ENCODE measurements at regions not wholly inside any gene's neighbourhood (a gene's known extent, or its start where the extent isn't known, plus 50 kb on each side); places are given as distances from the start of the nearest gene placed in this dataset.
"Not testable (repeated sequence)": the region's sequence is repeated elsewhere in the genome, so short reads cannot be mapped to it uniquely, and the experiment has no call there.

DNA sequence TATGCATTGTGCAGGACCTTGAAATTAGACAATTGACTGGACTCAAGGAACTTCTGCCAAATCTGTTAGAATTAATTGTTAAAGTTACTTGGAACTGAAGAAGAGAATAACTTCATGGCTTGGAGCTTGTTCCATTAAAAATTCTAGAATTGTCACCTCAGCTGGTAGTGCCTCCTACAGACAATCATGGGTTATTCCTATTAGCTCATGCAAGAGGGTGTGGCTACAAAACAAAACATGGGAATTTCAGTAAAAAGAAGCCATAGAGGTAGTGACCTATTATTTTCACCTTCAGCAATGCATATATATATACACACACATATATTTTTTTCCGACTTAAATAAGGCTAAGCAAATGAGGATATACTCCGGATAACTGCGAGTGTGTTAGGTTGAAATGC lies 181.9 kb upstream of the DTNA start:
- H3K4me3 ChIP-seq: no peak overlapping the region
- DNase-seq (ENCODE audit: extremely low spot score in 2 of 2): no peak
- intact Hi-C loops (cut with DNase I): no loop called here
- TF ChIP-seq POLR2AphosphoS5 (IDR thresholded peaks at IDR 0.05; ENCODE audit: insufficient read depth in 1 of 2, low read depth in 1 of 2) (no peak), POLR2A (IDR thresholded peaks at IDR 0.05) (no peak)
- H3K36me3 ChIP-seq: no peaks in the 10 kb centered on the region
- H3K27ac ChIP-seq: no peak overlapping the region
- no peaks in the 10 kb centered on the region for H3K9me3 ChIP-seq
- no peaks in the 10 kb centered on the region for H3K27me3 ChIP-seq
- H3K4me1 ChIP-seq: no peaks in the 10 kb centered on the region

DNA sequence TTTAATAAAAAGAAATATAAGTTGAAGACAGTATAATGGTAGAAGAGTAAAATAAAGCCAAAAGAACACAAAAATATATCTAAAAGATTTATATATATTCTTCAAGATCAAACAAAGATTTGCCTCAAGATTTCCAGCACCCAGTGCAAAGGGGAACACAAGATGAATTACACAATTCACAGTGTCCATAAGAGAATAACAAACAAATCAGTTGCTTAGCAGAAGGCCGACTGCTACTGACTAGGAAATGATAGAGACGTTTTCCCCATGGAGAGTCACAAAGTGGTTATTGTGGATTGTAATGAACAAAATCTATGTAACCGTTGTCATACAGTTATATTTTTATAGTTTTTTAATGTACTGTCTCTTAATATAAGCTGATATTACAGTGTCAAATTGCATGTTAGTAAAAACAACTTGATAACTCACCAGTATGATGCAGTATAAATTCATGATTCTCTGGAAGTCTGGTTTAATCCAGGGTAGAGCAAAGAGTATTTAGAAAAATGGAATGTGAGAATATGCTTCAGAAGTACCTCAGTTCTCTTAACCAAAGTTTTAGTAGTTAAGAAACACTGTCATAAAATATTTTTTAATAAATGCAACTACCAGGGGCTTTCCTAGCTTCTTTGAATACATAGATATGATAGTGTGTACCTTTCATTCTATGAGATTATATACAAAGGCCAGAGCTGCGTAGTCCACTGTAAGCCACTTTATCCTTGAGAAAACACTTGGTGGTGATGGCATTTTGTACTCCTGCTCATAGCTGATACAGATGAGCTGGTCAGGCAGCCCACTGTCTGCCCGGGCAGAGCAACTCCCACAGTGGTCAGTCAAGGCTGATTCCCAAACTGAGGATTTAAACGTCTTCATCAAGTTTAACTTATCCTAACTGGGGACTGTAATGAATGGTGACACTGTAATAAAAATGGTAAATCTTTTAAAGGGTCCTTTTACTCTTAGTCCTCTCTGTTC lies 180.5 kb upstream of the DTNA start:
- intact Hi-C loops (cut with DNase I): no loop called here
- no peak overlapping the region for H3K4me3 ChIP-seq
- no peaks in the 10 kb centered on the region for H3K36me3 ChIP-seq
- DNase-seq (ENCODE audit: extremely low spot score in 2 of 2): no peak
- H3K4me1 ChIP-seq: no peaks in the 10 kb centered on the region
- H3K27ac ChIP-seq: no peak overlapping the region
- H3K9me3 ChIP-seq: no peaks in the 10 kb centered on the region
- no peaks in the 10 kb centered on the region for H3K27me3 ChIP-seq
- TF ChIP-seq POLR2AphosphoS5 (IDR thresholded peaks at IDR 0.05; ENCODE audit: insufficient read depth in 1 of 2, low read depth in 1 of 2): no peak
- TF ChIP-seq, protein P1, sequence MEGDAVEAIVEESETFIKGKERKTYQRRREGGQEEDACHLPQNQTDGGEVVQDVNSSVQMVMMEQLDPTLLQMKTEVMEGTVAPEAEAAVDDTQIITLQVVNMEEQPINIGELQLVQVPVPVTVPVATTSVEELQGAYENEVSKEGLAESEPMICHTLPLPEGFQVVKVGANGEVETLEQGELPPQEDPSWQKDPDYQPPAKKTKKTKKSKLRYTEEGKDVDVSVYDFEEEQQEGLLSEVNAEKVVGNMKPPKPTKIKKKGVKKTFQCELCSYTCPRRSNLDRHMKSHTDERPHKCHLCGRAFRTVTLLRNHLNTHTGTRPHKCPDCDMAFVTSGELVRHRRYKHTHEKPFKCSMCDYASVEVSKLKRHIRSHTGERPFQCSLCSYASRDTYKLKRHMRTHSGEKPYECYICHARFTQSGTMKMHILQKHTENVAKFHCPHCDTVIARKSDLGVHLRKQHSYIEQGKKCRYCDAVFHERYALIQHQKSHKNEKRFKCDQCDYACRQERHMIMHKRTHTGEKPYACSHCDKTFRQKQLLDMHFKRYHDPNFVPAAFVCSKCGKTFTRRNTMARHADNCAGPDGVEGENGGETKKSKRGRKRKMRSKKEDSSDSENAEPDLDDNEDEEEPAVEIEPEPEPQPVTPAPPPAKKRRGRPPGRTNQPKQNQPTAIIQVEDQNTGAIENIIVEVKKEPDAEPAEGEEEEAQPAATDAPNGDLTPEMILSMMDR (IDR thresholded peaks at IDR 0.05): no peak

DNA sequence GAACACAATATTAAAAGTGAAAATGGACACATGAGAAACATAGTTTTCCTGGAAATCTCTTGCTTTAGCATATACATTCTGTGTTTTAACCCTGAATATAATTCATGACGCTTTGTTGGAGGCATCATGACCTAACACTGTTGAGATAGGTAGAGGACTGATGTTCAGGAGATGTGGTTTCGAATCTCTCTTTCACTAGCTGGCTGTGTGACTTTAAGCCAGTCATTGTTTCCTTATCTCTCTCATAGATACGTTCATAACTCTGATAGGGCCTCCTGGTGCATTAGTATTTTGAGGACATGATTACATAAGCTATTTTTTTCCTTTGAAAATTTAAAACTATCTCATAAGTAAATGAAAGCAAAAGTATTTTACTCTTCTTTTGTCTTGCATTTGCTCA lies 179.0 kb upstream of the DTNA start:
- H3K27me3 ChIP-seq: no peaks in the 10 kb centered on the region
- intact Hi-C loops (cut with DNase I): no loop called here
- H3K4me3 ChIP-seq: no peak overlapping the region
- H3K4me1 ChIP-seq: no peaks in the 10 kb centered on the region
- H3K36me3 ChIP-seq: no peaks in the 10 kb centered on the region
- DNase-seq (ENCODE audit: extremely low spot score in 2 of 2): no peak
- TF ChIP-seq POLR2A (IDR thresholded peaks at IDR 0.05) (no peak), POLR2AphosphoS5 (IDR thresholded peaks at IDR 0.05; ENCODE audit: insufficient read depth in 1 of 2, low read depth in 1 of 2) (no peak)
- TF ChIP-seq, protein P1 (IDR thresholded peaks at IDR 0.05): no peak
- no peaks in the 10 kb centered on the region for H3K9me3 ChIP-seq
- H3K27ac ChIP-seq: no peak overlapping the region

DNA sequence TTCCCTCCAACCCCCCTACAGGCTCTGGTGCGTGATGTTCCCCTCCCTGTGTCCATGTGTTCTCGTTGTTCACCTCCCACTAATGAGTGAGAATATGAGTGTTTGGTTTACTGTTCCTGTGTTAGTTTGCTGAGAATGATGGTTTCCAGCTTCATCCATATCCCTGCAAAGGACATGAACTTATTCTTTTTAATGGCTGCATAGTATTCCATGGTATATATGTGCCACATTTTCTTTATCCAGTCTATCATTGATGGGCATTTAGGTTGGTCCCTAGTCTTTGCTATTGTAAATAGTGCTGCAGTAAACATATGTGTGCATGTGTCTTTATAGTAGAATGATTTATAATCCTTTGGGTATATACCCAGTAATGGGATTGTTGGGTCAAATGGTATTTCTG lies 175.5 kb upstream of the DTNA start:
- H3K4me1 ChIP-seq; H3K4me3 ChIP-seq; intact Hi-C loops (cut with DNase I); DNase-seq (ENCODE audit: extremely low spot score in 2 of 2); H3K36me3 ChIP-seq; H3K27me3 ChIP-seq; H3K9me3 ChIP-seq; H3K27ac ChIP-seq: not testable (repeated sequence)

DNA sequence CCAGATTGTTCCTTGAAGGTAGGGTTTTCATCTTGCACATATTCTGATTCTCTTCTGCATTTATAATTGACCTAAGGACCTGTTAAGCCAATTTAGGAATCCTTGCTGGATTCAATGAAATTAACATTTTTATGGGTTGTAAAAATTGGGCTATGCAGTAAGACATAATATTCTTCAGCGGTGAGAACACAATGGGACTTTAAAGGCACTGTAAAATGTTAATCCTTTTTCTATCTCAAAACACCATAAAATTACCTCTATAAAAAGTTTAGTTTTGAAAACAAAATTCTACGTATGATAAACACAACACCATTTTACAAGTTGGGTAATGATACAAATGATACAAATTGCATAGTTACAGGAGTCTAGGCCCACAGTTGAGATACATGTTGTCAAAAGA lies 169.2 kb upstream of the DTNA start:
- Histone ChIP-seq H3K4me1 (no peaks in the 10 kb centered on the region), H3K36me3 (no peaks in the 10 kb centered on the region), H3K27me3 (no peaks in the 10 kb centered on the region), H3K4me3 (no peak overlapping the region), H3K27ac (no peak overlapping the region), H3K9me3 (no peaks in the 10 kb centered on the region)
- TF ChIP-seq POLR2A (IDR thresholded peaks at IDR 0.05) (no peak), POLR2AphosphoS5 (IDR thresholded peaks at IDR 0.05; ENCODE audit: insufficient read depth in 1 of 2, low read depth in 1 of 2) (no peak)
- TF ChIP-seq, protein P1 (IDR thresholded peaks at IDR 0.05): no peak
- no peak for DNase-seq (ENCODE audit: extremely low spot score in 2 of 2)
- intact Hi-C loops (cut with DNase I): no loop called here

DNA sequence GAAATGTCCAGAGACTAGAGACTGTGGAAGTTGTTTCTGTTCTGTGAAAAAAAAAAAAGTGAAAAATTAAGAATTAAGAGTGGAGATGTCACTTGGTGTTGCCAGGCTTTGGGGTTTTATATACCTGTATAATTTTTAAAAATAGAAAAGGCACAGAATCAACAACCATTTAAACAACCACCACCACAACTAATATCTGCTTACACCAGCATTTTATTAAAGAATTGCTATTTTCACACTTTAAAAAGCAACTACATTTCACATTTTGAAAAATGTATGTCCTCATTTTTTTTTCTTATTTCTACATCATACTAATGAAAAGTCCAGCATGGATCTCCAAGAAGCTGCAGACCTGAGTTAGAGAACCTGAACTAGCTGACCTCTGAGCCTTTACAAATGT lies 167.5 kb upstream of the DTNA start:
- TF ChIP-seq POLR2A (IDR thresholded peaks at IDR 0.05) (no peak), POLR2AphosphoS5 (IDR thresholded peaks at IDR 0.05; ENCODE audit: insufficient read depth in 1 of 2, low read depth in 1 of 2) (no peak)
- TF ChIP-seq, protein P1 (IDR thresholded peaks at IDR 0.05): no peak
- Histone ChIP-seq H3K27ac (no peak overlapping the region), H3K36me3 (no peaks in the 10 kb centered on the region), H3K4me1 (no peaks in the 10 kb centered on the region), H3K27me3 (no peaks in the 10 kb centered on the region), H3K4me3 (no peak overlapping the region), H3K9me3 (no peaks in the 10 kb centered on the region)
- DNase-seq (ENCODE audit: extremely low spot score in 2 of 2): no peak
- intact Hi-C loops (cut with DNase I): no loop called here
